ENCODE measurements at regions not wholly inside any gene's neighbourhood (a gene's known extent, or its start where the extent isn't known, plus 50 kb on each side); places are given as distances from the start of the nearest gene placed in this dataset.

DNA sequence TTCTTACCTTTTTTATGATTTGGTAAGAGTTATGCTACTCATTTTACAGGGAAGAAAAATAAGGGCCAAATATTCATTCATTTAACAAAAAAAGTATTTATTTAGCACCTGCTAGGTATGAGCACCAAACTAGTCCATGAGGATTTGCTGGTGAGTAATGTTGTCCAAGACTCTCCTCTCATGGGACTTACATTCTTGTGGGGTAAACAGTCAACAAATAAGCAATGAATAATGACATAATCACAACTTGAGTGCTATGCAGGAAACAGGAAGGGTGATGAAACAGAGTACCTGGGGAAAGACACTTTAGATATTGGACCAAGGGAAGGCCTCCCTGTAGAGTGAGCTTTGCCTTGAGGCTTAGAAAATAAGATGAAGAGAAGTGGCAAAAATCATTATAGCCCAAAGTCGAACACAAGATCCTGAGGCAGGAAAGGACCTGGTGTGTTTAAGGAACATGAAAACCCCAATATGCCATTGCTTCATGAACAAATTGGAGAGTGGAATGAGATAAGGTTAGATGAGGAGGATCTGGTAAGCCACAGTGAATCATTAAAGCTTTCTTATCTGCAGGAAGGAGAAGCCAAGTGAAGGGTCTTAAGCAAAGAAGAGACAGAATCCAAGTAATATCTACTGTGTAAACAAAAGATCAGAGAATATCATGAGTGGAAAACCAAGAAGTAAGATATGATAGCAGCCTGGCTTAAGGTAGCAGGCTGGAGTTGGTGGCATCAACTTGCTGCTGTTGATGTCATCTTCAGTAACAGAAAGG is 294.5 kb upstream of the NBEA start:
- H4K20me1 ChIP-seq (ENCODE audit: insufficient read depth, low read length), result no peaks in the 10 kb centered on the region
- no peaks in the 10 kb centered on the region for H3K79me2 ChIP-seq (ENCODE audit: insufficient read depth, low read length)
- no peaks in the 10 kb centered on the region for H3K27me3 ChIP-seq (ENCODE audit: control insufficient read depth in 2 of 2, insufficient read depth in 2 of 2, low read length in 2 of 2)
- peaks cover 12 to 20% of the 10 kb centered on the region in 2 donors for H3K9me3 ChIP-seq (replicated peaks in 1 of 2; ENCODE audit: control insufficient read depth in 1 of 2, insufficient read depth in 1 of 2, low read length in 2 of 2)
- no peak overlapping the region for H3K4me3 ChIP-seq (replicated peaks in 1 of 3; ENCODE audit: low read depth in 2 of 3, low read length in 3 of 3)
- no peak overlapping the region for H2AFZ ChIP-seq (ENCODE audit: insufficient read depth, low read depth, low read length, poor library complexity, severe bottlenecking)
- DNase-seq, result no peak
- no peak overlapping the region for H3K27ac Mint-ChIP-seq
- intact Hi-C loops (cut with micrococcal nuclease), result no loop called here
- H3K9me3 Mint-ChIP-seq, result peaks cover 5 to 11% (median 9%) of the 10 kb centered on the region in 7 donors
- no peaks in the 10 kb centered on the region for H3K4me1 Mint-ChIP-seq
- TF ChIP-seq, protein P1, sequence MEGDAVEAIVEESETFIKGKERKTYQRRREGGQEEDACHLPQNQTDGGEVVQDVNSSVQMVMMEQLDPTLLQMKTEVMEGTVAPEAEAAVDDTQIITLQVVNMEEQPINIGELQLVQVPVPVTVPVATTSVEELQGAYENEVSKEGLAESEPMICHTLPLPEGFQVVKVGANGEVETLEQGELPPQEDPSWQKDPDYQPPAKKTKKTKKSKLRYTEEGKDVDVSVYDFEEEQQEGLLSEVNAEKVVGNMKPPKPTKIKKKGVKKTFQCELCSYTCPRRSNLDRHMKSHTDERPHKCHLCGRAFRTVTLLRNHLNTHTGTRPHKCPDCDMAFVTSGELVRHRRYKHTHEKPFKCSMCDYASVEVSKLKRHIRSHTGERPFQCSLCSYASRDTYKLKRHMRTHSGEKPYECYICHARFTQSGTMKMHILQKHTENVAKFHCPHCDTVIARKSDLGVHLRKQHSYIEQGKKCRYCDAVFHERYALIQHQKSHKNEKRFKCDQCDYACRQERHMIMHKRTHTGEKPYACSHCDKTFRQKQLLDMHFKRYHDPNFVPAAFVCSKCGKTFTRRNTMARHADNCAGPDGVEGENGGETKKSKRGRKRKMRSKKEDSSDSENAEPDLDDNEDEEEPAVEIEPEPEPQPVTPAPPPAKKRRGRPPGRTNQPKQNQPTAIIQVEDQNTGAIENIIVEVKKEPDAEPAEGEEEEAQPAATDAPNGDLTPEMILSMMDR (IDR thresholded peaks at IDR 0.05), result no peak
- no peak overlapping the region for H3K4me3 Mint-ChIP-seq
- no peak overlapping the region for H3K9ac ChIP-seq (ENCODE audit: insufficient read depth, low read length, poor library complexity, severe bottlenecking)
- no peaks in the 10 kb centered on the region for H3K36me3 ChIP-seq (replicated peaks in 1 of 2; ENCODE audit: control insufficient read depth in 1 of 2, insufficient read depth in 2 of 2, low read length in 2 of 2)
- no peak overlapping the region for H3K27ac ChIP-seq (ENCODE audit: low read depth in 1 of 2, low read length in 2 of 2)
- H3K36me3 Mint-ChIP-seq, result no peaks in the 10 kb centered on the region
- no peaks in the 10 kb centered on the region for H3K4me1 ChIP-seq (ENCODE audit: control insufficient read depth in 1 of 2, insufficient read depth in 2 of 2, low read length in 2 of 2)
- no peak overlapping the region for H3K4me2 ChIP-seq (replicated peaks; ENCODE audit: extremely low read depth, low read length, poor library complexity, severe bottlenecking)
- 100% methylated on average over 1 of the region's 1 CpG for WGBS (ENCODE audit: insufficient coverage)
- no peaks in the 10 kb centered on the region for H3K27me3 Mint-ChIP-seq (ENCODE audit: low read depth in 3 of 3)

DNA sequence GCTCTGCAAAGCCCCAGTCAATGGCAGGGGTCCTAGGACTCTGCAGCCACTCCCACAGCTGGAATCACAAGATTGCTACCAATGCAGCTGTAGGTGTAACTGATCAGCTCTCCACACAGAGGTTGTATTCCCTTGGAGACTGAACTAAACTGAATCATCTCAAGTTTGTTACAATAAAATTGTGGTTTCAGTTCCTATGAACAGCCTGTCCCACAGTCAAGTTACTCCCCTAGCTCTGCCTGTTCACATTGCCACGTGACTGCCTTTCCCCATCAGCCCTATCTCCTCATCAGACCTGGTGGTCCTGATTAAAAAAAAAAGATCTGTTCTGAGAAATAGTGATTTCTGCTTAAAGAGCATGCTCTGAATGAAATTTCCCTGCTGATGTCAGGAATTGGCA is 287.9 kb upstream of the NBEA start:
- H3K9ac ChIP-seq (ENCODE audit: insufficient read depth, low read length, poor library complexity, severe bottlenecking), result no peak overlapping the region
- no peaks in the 10 kb centered on the region for H3K36me3 ChIP-seq (replicated peaks in 1 of 2; ENCODE audit: control insufficient read depth in 1 of 2, insufficient read depth in 2 of 2, low read length in 2 of 2)
- H2AFZ ChIP-seq (ENCODE audit: insufficient read depth, low read depth, low read length, poor library complexity, severe bottlenecking), result no peak overlapping the region
- DNase-seq, result no peak
- H3K4me2 ChIP-seq (replicated peaks; ENCODE audit: extremely low read depth, low read length, poor library complexity, severe bottlenecking), result no peak overlapping the region
- TF ChIP-seq, protein P1 (IDR thresholded peaks at IDR 0.05), result no peak
- no peaks in the 10 kb centered on the region for H4K20me1 ChIP-seq (ENCODE audit: insufficient read depth, low read length)
- no peaks in the 10 kb centered on the region for H3K27me3 ChIP-seq (ENCODE audit: control insufficient read depth in 2 of 2, insufficient read depth in 2 of 2, low read length in 2 of 2)
- H3K4me3 ChIP-seq (replicated peaks in 1 of 3; ENCODE audit: low read depth in 2 of 3, low read length in 3 of 3), result no peak overlapping the region
- H3K4me1 ChIP-seq (ENCODE audit: control insufficient read depth in 1 of 2, insufficient read depth in 2 of 2, low read length in 2 of 2), result no peaks in the 10 kb centered on the region
- no peaks in the 10 kb centered on the region for H3K79me2 ChIP-seq (ENCODE audit: insufficient read depth, low read length)
- WGBS (ENCODE audit: insufficient coverage), result no CpG with 5 or more reads among the region's 1 CpG
- intact Hi-C loops (cut with micrococcal nuclease), result no loop called here
- Mint-ChIP-seq H3K4me3 (no peak overlapping the region), H3K36me3 (no peaks in the 10 kb centered on the region), H3K4me1 (no peaks in the 10 kb centered on the region), H3K27ac (no peak overlapping the region), H3K9me3 (peaks cover 4 to 18% (median 8%) of the 10 kb centered on the region in 7 donors), H3K27me3 (ENCODE audit: low read depth in 3 of 3) (peaks cover 0 to 2% (median 0%) of the 10 kb centered on the region in 3 donors)
- H3K9me3 ChIP-seq (replicated peaks in 1 of 2; ENCODE audit: control insufficient read depth in 1 of 2, insufficient read depth in 1 of 2, low read length in 2 of 2), result peaks cover 16 to 32% of the 10 kb centered on the region in 2 donors
- H3K27ac ChIP-seq (ENCODE audit: low read depth in 1 of 2, low read length in 2 of 2), result no peak overlapping the region
